Thymus (tissue), 11 donors: ENCODE measurements at regions not wholly inside any gene's neighbourhood (a gene's known extent, or its start where the extent isn't known, plus 50 kb on each side); places are given as distances from the start of the nearest gene placed in this dataset.

ENCODE experiments used
- DNase-seq, 9 donors: peaks; one replicate each; pipeline ENCODE4 v3.0.0-alpha.2; 2013; ENCODE audit warnings: low spot score in 9 of 9, low read depth in 6 of 9, missing footprints in 1 of 9
- H3K27ac ChIP-seq, 2 donors: one replicate each; pipeline ENCODE4 v1.5.1; 2013; ENCODE audit warnings: control low read depth in 1 of 2, low read depth in 1 of 2, low read length in 1 of 2, mild to moderate bottlenecking in 1 of 2, moderate library complexity in 1 of 2
- H3K27me3 ChIP-seq, 2 donors: one replicate each; pipeline ENCODE4 v1.5.1; 2013; ENCODE audit warnings: low read length in 1 of 2; ENCODE audit not compliant: control insufficient read depth in 2 of 2, insufficient read depth in 1 of 2
- H3K36me3 ChIP-seq, 2 donors: one replicate each; pipeline ENCODE4 v1.5.1; 2013; ENCODE audit warnings: low read length in 1 of 2, mild to moderate bottlenecking in 1 of 2, moderate library complexity in 1 of 2; ENCODE audit not compliant: control insufficient read depth in 2 of 2, insufficient read depth in 2 of 2
- H3K4me1 ChIP-seq, 2 donors: one replicate each; pipeline ENCODE4 v1.5.1; 2013; ENCODE audit warnings: low read length in 2 of 2; ENCODE audit not compliant: control insufficient read depth in 2 of 2, insufficient read depth in 2 of 2
- H3K4me3 ChIP-seq, 2 donors: one replicate each; pipeline ENCODE4 v1.5.1; 2013; ENCODE audit warnings: low read length in 2 of 2, control low read depth in 1 of 2, mild to moderate bottlenecking in 1 of 2
- H3K9me3 ChIP-seq, 2 donors: one replicate each; pipeline ENCODE4 v1.5.1; 2013; ENCODE audit warnings: low read length in 1 of 2, mild to moderate bottlenecking in 1 of 2; ENCODE audit not compliant: control insufficient read depth in 2 of 2, insufficient read depth in 1 of 2
- WGBS: extraction: QIAGEN DNeasy Blood & Tissue Kit; methylation state at CpG from one replicate; pipeline ENCODE4 v1.1.7; 2013; 5-methylcytosine and 5-hydroxymethylcytosine counted together
- donor health status: healthy.

DNA sequence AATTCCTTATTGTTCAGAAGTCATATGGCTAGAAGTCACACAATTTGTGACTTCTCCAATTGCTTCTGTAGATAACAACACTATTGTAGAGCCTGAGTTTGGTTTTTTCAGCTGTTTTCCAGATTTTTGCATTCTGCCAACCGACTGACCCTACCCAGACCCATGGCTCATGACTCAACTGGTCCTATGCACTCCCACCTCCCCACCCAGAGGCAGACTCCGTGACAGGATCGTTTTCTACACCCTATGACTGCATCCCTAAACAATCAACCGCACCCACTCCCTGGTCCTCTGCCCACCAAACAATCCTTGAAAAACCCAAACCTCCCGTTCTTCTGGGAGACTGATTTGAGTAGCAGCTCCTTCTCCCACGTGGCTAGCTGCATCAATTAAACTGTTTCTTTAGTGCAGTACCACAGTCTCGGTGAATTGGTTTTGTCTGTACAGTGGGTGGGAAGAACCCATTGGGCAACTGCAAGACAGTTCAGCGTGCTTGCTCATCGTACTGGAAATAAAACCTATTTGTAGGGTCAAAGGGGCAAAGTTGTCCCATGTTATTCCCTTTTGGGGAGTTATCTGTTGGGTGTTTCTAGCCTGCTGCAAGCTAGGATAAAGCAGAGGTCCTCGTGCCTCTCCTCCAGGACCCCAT is 150.3 kb upstream of the FAM20C start:
- no peaks in the 10 kb centered on the region for H3K36me3 ChIP-seq
- no peak overlapping the region for H3K27ac ChIP-seq
- H3K4me3 ChIP-seq = no peak overlapping the region
- no peaks in the 10 kb centered on the region for H3K27me3 ChIP-seq
- DNase-seq = no peak
- 94% methylated on average over 10 of the region's 10 CpGs for WGBS
- no peaks in the 10 kb centered on the region for H3K4me1 ChIP-seq
- H3K9me3 ChIP-seq = no peaks in the 10 kb centered on the region

DNA sequence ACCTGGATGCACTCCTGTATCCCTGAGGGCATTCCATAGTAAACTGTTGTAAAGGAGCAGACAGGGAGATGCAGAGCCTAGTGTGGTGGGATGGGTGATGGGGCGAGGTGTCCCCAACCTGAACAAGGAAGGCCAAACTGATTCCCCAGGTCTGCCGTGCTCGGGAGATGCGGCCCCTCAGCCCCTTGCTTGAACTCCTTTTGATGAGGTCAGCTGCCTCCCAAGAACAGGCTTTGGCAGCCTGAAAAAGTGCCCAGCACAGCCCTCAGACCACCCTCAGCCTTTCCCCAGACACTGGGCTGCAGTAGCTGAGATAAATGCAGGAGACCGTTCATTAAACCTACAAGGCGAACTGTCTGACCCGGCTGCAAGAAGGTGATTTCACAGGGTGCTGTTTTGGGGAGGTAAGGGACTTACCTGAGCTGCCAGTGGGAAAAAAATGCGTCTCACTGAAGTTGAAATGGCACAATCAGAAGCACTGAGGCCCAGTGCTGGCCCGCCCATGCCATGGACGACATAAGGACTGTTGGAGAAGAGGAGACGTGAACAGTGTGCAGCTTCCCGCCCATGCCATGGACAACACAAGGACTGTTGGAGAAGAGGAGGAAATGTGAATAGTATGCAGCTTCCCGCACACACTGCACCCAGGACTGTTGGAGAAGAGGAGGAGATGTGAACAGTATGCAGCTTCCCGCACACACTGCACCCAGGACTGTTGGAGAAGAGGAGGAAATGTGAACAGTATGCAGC is 148.4 kb upstream of the FAM20C start:
- no peak for DNase-seq
- Histone ChIP-seq H3K27ac (no peak overlapping the region), H3K4me1 (no peaks in the 10 kb centered on the region), H3K9me3 (no peaks in the 10 kb centered on the region), H3K27me3 (no peaks in the 10 kb centered on the region), H3K4me3 (no peak overlapping the region), H3K36me3 (no peaks in the 10 kb centered on the region)
- 96% methylated on average over 14 of the region's 14 CpGs for WGBS

GRCh38 chr7:44541-44896 is 147.9 kb upstream of the FAM20C start:
- Histone ChIP-seq H3K27me3 (no peaks in the 10 kb centered on the region), H3K27ac (no peak overlapping the region), H3K36me3 (no peaks in the 10 kb centered on the region), H3K4me1 (no peaks in the 10 kb centered on the region), H3K4me3 (no peak overlapping the region), H3K9me3 (no peaks in the 10 kb centered on the region)
- WGBS = 92% methylated on average over 12 of the region's 12 CpGs
- DNase-seq = no peak

DNA sequence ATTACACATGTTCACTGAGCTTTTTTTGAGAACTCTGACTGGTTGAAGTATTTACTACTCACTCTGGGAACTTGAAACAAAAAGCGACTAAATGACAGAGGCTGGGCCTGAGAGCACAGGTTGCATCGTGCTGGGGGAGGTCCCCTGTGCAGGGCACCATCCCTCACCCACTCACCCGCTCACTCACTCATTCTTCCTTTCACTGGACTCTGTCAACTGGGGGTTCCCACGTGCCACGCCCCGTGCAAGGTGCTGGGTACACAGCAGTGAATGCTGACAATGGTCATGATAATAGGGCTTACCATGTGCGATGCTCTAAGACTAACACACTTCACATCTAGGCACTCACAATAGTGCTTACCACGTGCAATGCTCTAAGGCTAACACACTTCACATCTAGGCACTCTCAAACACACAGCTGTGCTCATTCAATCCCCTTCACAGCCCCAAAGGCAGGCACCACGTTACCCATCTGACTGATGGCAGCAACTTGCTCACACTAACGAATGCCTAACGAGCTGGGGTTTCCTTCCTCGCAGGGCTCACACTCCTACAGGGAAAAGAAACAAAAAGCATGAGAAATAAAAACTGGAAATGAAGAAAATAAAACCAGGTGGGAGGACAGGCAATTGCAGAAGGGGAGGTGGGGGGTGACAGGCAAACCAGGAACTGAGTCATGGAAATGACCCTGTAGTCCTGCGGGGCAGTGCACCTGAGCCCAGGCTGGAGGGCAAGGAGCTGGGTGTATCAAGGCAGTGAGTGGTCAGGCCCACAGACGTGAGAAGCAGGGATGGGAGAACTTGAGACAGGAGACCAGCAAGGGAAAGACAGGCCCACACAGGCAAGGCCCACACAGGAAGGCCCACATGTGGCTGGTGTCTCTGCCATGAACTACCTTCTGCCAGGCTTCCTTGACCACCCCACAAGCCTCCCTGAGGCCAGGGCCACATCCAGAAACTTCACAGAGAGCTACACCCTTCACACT is 147.0 kb upstream of the FAM20C start:
- no peak overlapping the region for H3K27ac ChIP-seq
- H3K27me3 ChIP-seq = no peaks in the 10 kb centered on the region
- no peaks in the 10 kb centered on the region for H3K36me3 ChIP-seq
- no peaks in the 10 kb centered on the region for H3K4me1 ChIP-seq
- 90% methylated on average over 14 of the region's 14 CpGs for WGBS
- DNase-seq = no peak
- no peak overlapping the region for H3K4me3 ChIP-seq
- no peaks in the 10 kb centered on the region for H3K9me3 ChIP-seq

GRCh38 chr7:46123-46829 is 146.1 kb upstream of the FAM20C start:
- DNase-seq = no peak
- no peaks in the 10 kb centered on the region for H3K36me3 ChIP-seq
- no peak overlapping the region for H3K27ac ChIP-seq
- no peaks in the 10 kb centered on the region for H3K4me1 ChIP-seq
- no peak overlapping the region for H3K4me3 ChIP-seq
- no peaks in the 10 kb centered on the region for H3K27me3 ChIP-seq
- 94% methylated on average over 11 of the region's 11 CpGs for WGBS
- H3K9me3 ChIP-seq = no peaks in the 10 kb centered on the region

DNA sequence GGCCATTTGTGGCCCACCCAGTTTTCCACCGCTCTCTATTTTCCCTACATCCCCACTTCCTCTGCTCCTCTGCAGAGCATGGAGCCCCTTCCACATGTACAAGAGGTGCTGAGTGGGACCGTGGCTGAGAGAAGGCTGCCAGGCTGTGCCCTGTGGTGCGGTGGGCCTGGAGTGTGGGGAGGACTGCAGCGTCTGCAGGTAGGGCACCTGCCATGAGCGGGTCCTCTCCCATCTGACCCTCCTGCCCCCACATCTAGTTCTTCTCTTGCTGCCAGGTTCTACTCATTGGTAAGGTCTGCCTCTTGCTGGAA is 145.6 kb upstream of the FAM20C start:
- 98% methylated on average over 5 of the region's 5 CpGs for WGBS
- no peaks in the 10 kb centered on the region for H3K36me3 ChIP-seq

DNA sequence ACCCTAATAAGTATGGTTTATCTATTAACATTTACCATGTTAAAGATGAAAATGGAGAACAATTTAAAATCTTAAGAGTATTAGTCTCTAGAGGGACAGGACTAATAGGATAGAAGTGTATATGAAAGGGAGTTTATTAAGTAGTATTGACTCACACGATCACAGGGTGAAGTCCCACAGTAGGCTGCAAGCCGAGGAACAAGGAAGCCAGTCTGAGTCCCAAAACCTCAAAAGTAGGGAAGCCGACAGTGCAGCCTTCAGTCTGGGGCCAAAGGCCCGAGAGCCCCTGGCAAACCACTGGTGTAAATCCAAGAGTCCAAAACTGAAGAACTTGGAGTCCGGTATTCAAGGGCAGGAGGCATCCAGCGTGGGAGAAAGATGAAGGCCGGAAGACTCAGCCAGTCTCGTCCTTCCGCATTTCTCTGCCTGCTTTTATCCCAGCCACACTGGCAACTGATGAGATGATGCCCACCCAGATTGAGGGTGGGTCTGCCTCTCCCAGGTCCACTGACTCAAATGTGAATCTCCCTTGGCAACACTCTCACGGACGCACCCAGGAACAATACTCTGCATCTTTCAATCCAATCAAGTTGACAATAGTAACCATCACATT is 140.8 kb upstream of the FAM20C start:
- DNase-seq = no peak
- Histone ChIP-seq H3K9me3 (no peaks in the 10 kb centered on the region), H3K36me3 (no peaks in the 10 kb centered on the region), H3K27ac (no peak overlapping the region), H3K4me1 (no peaks in the 10 kb centered on the region), H3K4me3 (no peak overlapping the region), H3K27me3 (no peaks in the 10 kb centered on the region)
- 96% methylated on average over 11 of the region's 11 CpGs for WGBS

More for the DNA sequence above, 145.6 kb upstream of the FAM20C start:
- Histone ChIP-seq H3K27me3 (no peaks in the 10 kb centered on the region), H3K4me3 (no peak overlapping the region), H3K9me3 (no peaks in the 10 kb centered on the region), H3K4me1 (no peaks in the 10 kb centered on the region), H3K27ac (no peak overlapping the region)
- no peak for DNase-seq

- no peaks in the 10 kb centered on the region for H3K9me3 ChIP-seq
- H3K27me3 ChIP-seq = no peaks in the 10 kb centered on the region
- H3K27ac ChIP-seq = no peak overlapping the region
- whole genome bisulfite sequencing = 96% methylated on average over 3 of the region's 3 CpGs
- no peaks in the 10 kb centered on the region for H3K4me1 ChIP-seq
- DNase-seq = no peak
- no peak overlapping the region for H3K4me3 ChIP-seq
- H3K36me3 ChIP-seq = no peaks in the 10 kb centered on the region
Measured at GRCh38 chr7:52100-52499, 140.3 kb upstream of the FAM20C start.
